BE2C (cell line): ENCODE measurements at regions not wholly inside any gene's neighbourhood (a gene's known extent, or its start where the extent isn't known, plus 50 kb on each side); places are given as distances from the start of the nearest gene placed in this dataset.

Source experiments
- DNase-seq: peaks from one replicate; pipeline ENCODE4 v3.0.0-alpha.2; 2020
- H3K27me3 ChIP-seq: fragments of 250-450 bp; sonication (Bioruptor Pico); 2 replicates; pipeline ENCODE4 v1.5.1; 2020; ENCODE audit warnings: mild to moderate bottlenecking
- H3K36me3 ChIP-seq: fragments of 250-450 bp; sonication (Bioruptor Pico); 2 replicates; pipeline ENCODE4 v1.5.1; 2020; ENCODE audit warnings: mild to moderate bottlenecking
- H3K4me1 ChIP-seq: fragments of 250-450 bp; sonication (Bioruptor Pico); 2 replicates; pipeline ENCODE4 v1.5.1; 2020
- H3K4me3 ChIP-seq: 2 replicates; pipeline ENCODE4 v1.5.1; 2011; ENCODE audit warnings: low read depth, low read length
- H3K9me3 ChIP-seq: fragments of 250-450 bp; sonication (Bioruptor Pico); 2 replicates; pipeline ENCODE4 v1.5.1; 2020
- TF ChIP-seq, protein P1 (sequence below): IDR thresholded peaks from 2 replicates; pipeline ENCODE4 v1.5.1; 2012; ENCODE audit warnings: mild to moderate bottlenecking, low read depth, low read length

- no peak overlapping the region for H3K4me3 ChIP-seq
- DNase-seq, result no peak
- TF ChIP-seq, protein P1, sequence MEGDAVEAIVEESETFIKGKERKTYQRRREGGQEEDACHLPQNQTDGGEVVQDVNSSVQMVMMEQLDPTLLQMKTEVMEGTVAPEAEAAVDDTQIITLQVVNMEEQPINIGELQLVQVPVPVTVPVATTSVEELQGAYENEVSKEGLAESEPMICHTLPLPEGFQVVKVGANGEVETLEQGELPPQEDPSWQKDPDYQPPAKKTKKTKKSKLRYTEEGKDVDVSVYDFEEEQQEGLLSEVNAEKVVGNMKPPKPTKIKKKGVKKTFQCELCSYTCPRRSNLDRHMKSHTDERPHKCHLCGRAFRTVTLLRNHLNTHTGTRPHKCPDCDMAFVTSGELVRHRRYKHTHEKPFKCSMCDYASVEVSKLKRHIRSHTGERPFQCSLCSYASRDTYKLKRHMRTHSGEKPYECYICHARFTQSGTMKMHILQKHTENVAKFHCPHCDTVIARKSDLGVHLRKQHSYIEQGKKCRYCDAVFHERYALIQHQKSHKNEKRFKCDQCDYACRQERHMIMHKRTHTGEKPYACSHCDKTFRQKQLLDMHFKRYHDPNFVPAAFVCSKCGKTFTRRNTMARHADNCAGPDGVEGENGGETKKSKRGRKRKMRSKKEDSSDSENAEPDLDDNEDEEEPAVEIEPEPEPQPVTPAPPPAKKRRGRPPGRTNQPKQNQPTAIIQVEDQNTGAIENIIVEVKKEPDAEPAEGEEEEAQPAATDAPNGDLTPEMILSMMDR, result no peak
Observed at GRCh38 chr15:39432026-39432425, 148.9 kb upstream of the THBS1 start.

DNA sequence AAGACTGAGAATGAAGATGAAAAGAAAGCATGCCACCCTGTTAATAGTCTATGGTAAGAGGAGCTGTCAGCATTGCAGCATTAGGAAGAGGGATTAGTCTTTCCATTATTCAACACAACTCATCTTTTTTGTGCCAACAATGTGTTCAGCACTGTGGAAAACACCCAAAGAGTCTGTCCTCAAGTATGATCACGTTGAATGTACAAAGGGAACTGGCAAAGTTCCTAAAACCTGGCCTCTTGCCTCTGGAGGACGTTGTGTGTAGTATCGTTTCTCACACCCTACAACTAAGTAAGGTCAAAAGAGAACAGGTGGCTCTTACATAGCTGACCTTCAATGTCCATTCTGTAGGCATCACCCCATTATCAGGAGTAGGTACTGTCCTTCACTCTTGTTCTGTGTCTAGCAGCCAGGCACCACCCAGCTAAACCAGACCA lies 147.9 kb upstream of the THBS1 start:
- no peak for DNase-seq
- Histone ChIP-seq H3K4me3 (no peak overlapping the region), H3K4me1 (no peaks in the 10 kb centered on the region), H3K36me3 (no peaks in the 10 kb centered on the region), H3K9me3 (no peaks in the 10 kb centered on the region), H3K27me3 (no peaks in the 10 kb centered on the region)
- TF ChIP-seq, protein P1, result no peak

More at GRCh38 chr15:39432026-39432425, 148.9 kb upstream of the THBS1 start:
- H3K27me3 ChIP-seq, result peaks cover under 1% of the 10 kb centered on the region; the same call in 1 of the 2 replicates
- no peaks in the 10 kb centered on the region for H3K4me1 ChIP-seq
- no peaks in the 10 kb centered on the region for H3K36me3 ChIP-seq
- H3K9me3 ChIP-seq, result no peaks in the 10 kb centered on the region; the same call in 1 of the 2 replicates

DNA sequence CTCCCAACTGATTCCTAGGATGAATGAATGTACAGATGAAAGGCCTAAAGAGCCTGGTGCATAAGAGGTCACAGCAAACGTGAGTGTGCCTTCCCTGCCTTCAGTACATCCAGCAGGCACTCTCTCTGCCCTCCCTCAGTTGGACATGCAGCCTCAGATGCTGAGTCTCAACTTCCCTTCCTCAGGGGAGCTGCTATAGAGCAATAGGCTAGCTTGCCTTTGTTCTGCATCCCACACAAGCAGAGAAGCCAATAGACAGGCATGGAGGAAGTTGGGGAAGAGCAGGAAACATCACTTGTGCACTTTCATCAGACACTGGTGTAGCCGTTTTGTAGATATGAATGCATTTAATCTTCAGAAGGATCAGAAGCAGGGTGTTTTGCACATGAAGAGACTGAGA lies 147.5 kb upstream of the THBS1 start:
- DNase-seq, result no peak
- no peaks in the 10 kb centered on the region for H3K9me3 ChIP-seq
- H3K27me3 ChIP-seq, result no peaks in the 10 kb centered on the region
- TF ChIP-seq, protein P1, result no peak
- H3K4me3 ChIP-seq, result no peak overlapping the region
- H3K36me3 ChIP-seq, result no peaks in the 10 kb centered on the region
- H3K4me1 ChIP-seq, result no peaks in the 10 kb centered on the region

- H3K4me1 ChIP-seq, result no peaks in the 10 kb centered on the region
- H3K9me3 ChIP-seq, result no peaks in the 10 kb centered on the region
- no peak for DNase-seq
- TF ChIP-seq, protein P1, result no peak
- no peaks in the 10 kb centered on the region for H3K27me3 ChIP-seq
- no peak overlapping the region for H3K4me3 ChIP-seq
- no peaks in the 10 kb centered on the region for H3K36me3 ChIP-seq
Observed at GRCh38 chr15:39434163-39434562, 146.7 kb upstream of the THBS1 start.

DNA sequence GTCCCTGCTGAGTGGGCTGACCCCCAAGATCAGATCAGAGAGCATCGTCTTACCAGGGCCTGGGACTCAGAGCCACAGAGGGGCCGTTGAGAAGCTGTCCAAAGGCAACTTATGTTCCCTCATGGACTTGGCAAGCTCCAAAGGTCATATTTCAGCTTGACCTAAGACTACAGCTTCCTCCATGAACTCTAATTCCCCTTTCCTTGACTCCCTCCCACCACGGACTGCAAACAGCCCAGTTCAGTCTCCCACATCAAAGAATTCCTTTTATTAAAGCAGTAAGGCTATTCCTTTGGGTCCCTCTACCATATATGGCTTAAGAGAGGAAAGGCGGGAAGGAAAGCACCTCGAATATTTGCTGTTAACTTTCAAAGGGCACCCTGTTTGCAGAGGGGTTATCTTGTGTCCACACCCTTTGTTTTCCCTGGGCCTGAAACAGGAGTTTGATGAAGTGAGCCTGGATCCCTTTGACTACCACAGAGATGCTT lies 146.1 kb upstream of the THBS1 start:
- no peaks in the 10 kb centered on the region for H3K27me3 ChIP-seq
- no peak overlapping the region for H3K4me3 ChIP-seq
- DNase-seq, result no peak
- no peaks in the 10 kb centered on the region for H3K36me3 ChIP-seq
- H3K4me1 ChIP-seq, result no peaks in the 10 kb centered on the region
- TF ChIP-seq, protein P1, result no peak
- no peaks in the 10 kb centered on the region for H3K9me3 ChIP-seq

GRCh38 chr15:39435244-39435643 lies 145.6 kb upstream of the THBS1 start:
- DNase-seq, result no peak
- no peaks in the 10 kb centered on the region for H3K27me3 ChIP-seq
- H3K4me3 ChIP-seq, result no peak overlapping the region
- H3K4me1 ChIP-seq, result no peaks in the 10 kb centered on the region
- no peaks in the 10 kb centered on the region for H3K36me3 ChIP-seq
- H3K9me3 ChIP-seq, result no peaks in the 10 kb centered on the region
- TF ChIP-seq, protein P1, result no peak
